Uterus (tissue), 3 donors: ENCODE measurements at regions not wholly inside any gene's neighbourhood (a gene's known extent, or its start where the extent isn't known, plus 50 kb on each side); places are given as distances from the start of the nearest gene placed in this dataset.

ENCODE experiments used
- DNase-seq, 2 donors: peaks; one replicate each; pipeline ENCODE4 v3.0.0-alpha.2; 2019 to 2020
- H3K27ac ChIP-seq, 2 donors: fragments of 200-600 bp; sonication (generic); 1 replicate in 1 of 2; 2 replicates in 1 of 2; pipeline ENCODE4 v1.5.1; 2016 to 2018
- H3K27me3 ChIP-seq, 2 donors: fragments of 200-600 bp; sonication (generic); one replicate each; pipeline ENCODE4 v1.5.1; 2018 to 2019; ENCODE audit warnings: control low read depth in 1 of 2
- H3K36me3 ChIP-seq, 2 donors: fragments of 200-600 bp; sonication (generic); one replicate each; pipeline ENCODE4 v1.5.1; 2019; ENCODE audit warnings: control low read depth in 1 of 2
- H3K4me1 ChIP-seq, 2 donors: fragments of 200-600 bp; sonication (generic); one replicate each; pipeline ENCODE4 v1.5.1; 2018 to 2019; ENCODE audit warnings: control low read depth in 1 of 2
- H3K4me3 ChIP-seq, 2 donors: fragments of 200-600 bp; sonication (generic); 1 replicate in 1 of 2; 2 replicates in 1 of 2; pipeline ENCODE4 v1.5.1; 2018 to 2019; ENCODE audit warnings: mild to moderate bottlenecking in 1 of 2
- H3K9me3 ChIP-seq, 2 donors: fragments of 200-600 bp; sonication (generic); one replicate each; pipeline ENCODE4 v1.5.1; 2019; ENCODE audit warnings: control low read depth in 1 of 2
- CTCF ChIP-seq, 4 experiments: fragments of 200-600 bp in 2 of 4; fragments of 450-650 bp in 2 of 4; sonication (generic) in 2 of 4; IDR thresholded peaks; one replicate each; pipeline ENCODE4 v1.5.1; 2016 to 2019; ENCODE audit warnings: antibody characterized with exemption in 4 of 4, mild to moderate bottlenecking in 2 of 4, moderate library complexity in 1 of 4
- POLR2A ChIP-seq, 2 donors: fragments of 450-650 bp; IDR thresholded peaks; one replicate each; pipeline ENCODE4 v1.6.1; 2016; ENCODE audit warnings: antibody characterized with exemption in 2 of 2, mild to moderate bottlenecking in 1 of 2, moderate library complexity in 1 of 2
- intact Hi-C: fragments of 100-400 bp; cut with DNase I; formaldehyde crosslinking; loops from one replicate; pipeline ENCODE4 v1.15.1; 2023; ENCODE audit warnings: low total_unique reads
- donor health status: DM: yes; HTN: yes; CAD: no.

DNA sequence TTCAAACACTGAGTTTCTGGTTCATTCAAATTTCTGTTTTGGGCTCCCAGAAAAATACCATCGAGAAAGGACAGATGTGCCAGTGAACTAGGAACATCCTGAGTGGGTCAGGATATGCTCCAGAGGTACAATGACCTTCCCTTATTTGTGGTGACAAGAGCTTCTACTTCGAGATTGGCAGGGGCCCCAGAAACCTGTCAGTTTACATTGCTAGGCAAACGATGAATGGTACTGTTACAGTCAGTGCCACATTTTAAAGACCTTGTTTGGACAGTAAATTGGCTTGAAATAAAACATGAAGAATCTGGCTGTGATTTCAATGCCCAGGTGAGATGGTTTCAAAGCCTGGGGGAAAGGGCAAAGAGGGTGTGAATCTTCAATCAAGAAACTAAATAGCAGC, 454.5 kb upstream of the ID4 start:
- no peaks in the 10 kb centered on the region for H3K36me3 ChIP-seq
- DNase-seq: no peak
- H3K27me3 ChIP-seq: no peaks in the 10 kb centered on the region
- TF ChIP-seq POLR2A (IDR thresholded peaks at IDR 0.05): no peak
- no peak for TF ChIP-seq CTCF (IDR thresholded peaks at IDR 0.05)
- no peaks in the 10 kb centered on the region for H3K4me1 ChIP-seq
- no peaks in the 10 kb centered on the region for H3K9me3 ChIP-seq
- no peak overlapping the region for H3K4me3 ChIP-seq
- intact Hi-C loops: no loop called here
- no peak overlapping the region for H3K27ac ChIP-seq

GRCh38 chr6:19391926-19392325, 445.2 kb upstream of the ID4 start:
- Histone ChIP-seq H3K4me3 (no peak overlapping the region), H3K27ac (no peak overlapping the region), H3K27me3 (no peaks in the 10 kb centered on the region), H3K4me1 (peaks cover 0 to 4% of the 10 kb centered on the region in 2 donors), H3K36me3 (no peaks in the 10 kb centered on the region), H3K9me3 (no peaks in the 10 kb centered on the region)
- no peak for TF ChIP-seq POLR2A (IDR thresholded peaks at IDR 0.05)
- TF ChIP-seq CTCF (IDR thresholded peaks at IDR 0.05): no peak
- intact Hi-C loops: no loop called here
- no peak for DNase-seq

DNA sequence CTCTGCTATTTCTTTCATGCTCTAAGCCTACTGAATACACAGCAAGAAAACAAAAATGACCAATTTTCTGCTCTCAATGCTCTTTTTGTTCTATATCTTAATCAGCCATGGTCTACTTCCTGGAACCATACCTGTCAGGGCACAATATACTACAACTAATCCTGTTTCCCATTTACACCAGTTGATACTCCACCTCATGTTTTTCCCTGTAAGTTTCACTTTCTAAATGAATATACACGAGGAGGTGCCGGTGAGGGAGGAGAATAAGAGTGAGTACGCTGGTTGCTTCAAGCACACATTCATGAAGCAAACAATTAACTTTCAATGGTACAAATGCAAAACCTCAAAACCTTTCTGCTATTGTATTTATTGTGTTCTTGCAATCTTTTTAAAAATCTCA, 443.1 kb upstream of the ID4 start:
- Histone ChIP-seq H3K27me3 (no peaks in the 10 kb centered on the region), H3K27ac (no peak overlapping the region), H3K4me1 (peaks cover 0 to 4% of the 10 kb centered on the region in 2 donors), H3K4me3 (no peak overlapping the region), H3K9me3 (no peaks in the 10 kb centered on the region), H3K36me3 (no peaks in the 10 kb centered on the region)
- DNase-seq: no peak
- intact Hi-C loops: no loop called here
- no peak for TF ChIP-seq CTCF (IDR thresholded peaks at IDR 0.05)
- no peak for TF ChIP-seq POLR2A (IDR thresholded peaks at IDR 0.05)

DNA sequence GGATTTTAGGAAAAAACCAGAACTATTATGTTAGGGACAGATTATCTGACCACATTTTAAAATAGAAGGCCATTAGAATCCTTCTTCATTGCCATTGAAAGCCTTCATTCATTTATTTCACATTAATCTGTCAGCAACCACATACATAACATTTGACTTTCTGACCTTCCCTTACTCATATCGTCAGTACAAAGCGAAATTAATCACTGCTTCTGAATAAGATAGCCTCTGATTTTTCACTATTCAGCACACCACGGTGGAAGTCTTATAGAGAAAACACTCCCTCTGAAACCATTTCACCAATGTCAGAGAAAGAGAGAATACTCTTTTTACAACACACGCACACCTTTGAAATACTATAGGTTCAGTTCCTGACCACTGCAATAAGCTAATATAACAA, 442.5 kb upstream of the ID4 start:
- H3K36me3 ChIP-seq: no peaks in the 10 kb centered on the region
- DNase-seq: no peak

GRCh38 chr6:19395316-19395715, 441.9 kb upstream of the ID4 start:
- intact Hi-C loops: no loop called here

More for the DNA sequence above, 442.5 kb upstream of the ID4 start:
- H3K27me3 ChIP-seq: no peaks in the 10 kb centered on the region
- no peak overlapping the region for H3K4me3 ChIP-seq
- no peak for TF ChIP-seq CTCF (IDR thresholded peaks at IDR 0.05)
- TF ChIP-seq POLR2A (IDR thresholded peaks at IDR 0.05): no peak
- H3K9me3 ChIP-seq: no peaks in the 10 kb centered on the region
- no peak overlapping the region for H3K27ac ChIP-seq
- intact Hi-C loops: no loop called here
- H3K4me1 ChIP-seq: peaks cover 0 to 4% of the 10 kb centered on the region in 2 donors

More at GRCh38 chr6:19395316-19395715, 441.9 kb upstream of the ID4 start:
- Histone ChIP-seq H3K36me3 (no peaks in the 10 kb centered on the region), H3K27ac (no peak overlapping the region), H3K9me3 (no peaks in the 10 kb centered on the region), H3K4me1 (peaks cover 0 to 4% of the 10 kb centered on the region in 2 donors), H3K4me3 (no peak overlapping the region), H3K27me3 (no peaks in the 10 kb centered on the region)
- no peak for TF ChIP-seq CTCF (IDR thresholded peaks at IDR 0.05)
- TF ChIP-seq POLR2A (IDR thresholded peaks at IDR 0.05): no peak
- no peak for DNase-seq
